KMS-11 (cell line): ENCODE measurements at regions not wholly inside any gene's neighbourhood (a gene's known extent, or its start where the extent isn't known, plus 50 kb on each side); places are given as distances from the start of the nearest gene placed in this dataset.

ENCODE experiments used
- H2AFZ ChIP-seq: fragments of 200-600 bp; sonication (generic); 2 replicates; pipeline ENCODE4 v1.6.1; 2016; ENCODE audit warnings: antibody characterized with exemption, mixed run types, low read depth
- H3K27ac ChIP-seq: fragments of 200-600 bp; sonication (generic); 2 replicates; pipeline ENCODE4 v1.6.1; 2016; ENCODE audit warnings: mild to moderate bottlenecking, mixed run types
- H3K27me3 ChIP-seq: fragments of 200-600 bp; sonication (generic); 2 replicates; pipeline ENCODE4 v1.6.1; 2017; ENCODE audit warnings: mild to moderate bottlenecking, low read depth, mixed run types, moderate library complexity; ENCODE audit not compliant: insufficient read depth
- H3K36me3 ChIP-seq: fragments of 200-600 bp; sonication (generic); 2 replicates; pipeline ENCODE4 v1.6.1; 2017; ENCODE audit warnings: mild to moderate bottlenecking, mixed run types; ENCODE audit not compliant: insufficient read depth
- H3K4me1 ChIP-seq: fragments of 200-600 bp; sonication (generic); 2 replicates; pipeline ENCODE4 v1.6.1; 2016; ENCODE audit warnings: mild to moderate bottlenecking, low read depth, mixed run types; ENCODE audit not compliant: poor library complexity, severe bottlenecking
- H3K4me2 ChIP-seq: fragments of 200-600 bp; sonication (generic); 2 replicates; pipeline ENCODE4 v1.7.0; 2016; ENCODE audit warnings: mild to moderate bottlenecking, mixed run types
- H3K4me3 ChIP-seq: fragments of 200-600 bp; sonication (generic); IDR thresholded peaks from 2 replicates; pipeline ENCODE4 v1.6.1; 2017; ENCODE audit warnings: low read depth, low read length, mixed read lengths; ENCODE audit not compliant: insufficient read depth
- H3K79me2 ChIP-seq: fragments of 200-600 bp; sonication (generic); 2 replicates; pipeline ENCODE4 v1.6.1; 2016; ENCODE audit warnings: low read depth, mixed run types; ENCODE audit not compliant: insufficient read depth
- H3K9ac ChIP-seq: fragments of 200-600 bp; sonication (generic); 2 replicates; pipeline ENCODE4 v1.6.1; 2016; ENCODE audit warnings: mild to moderate bottlenecking, mixed run types
- H4K20me1 ChIP-seq: fragments of 200-600 bp; sonication (generic); 2 replicates; pipeline ENCODE4 v1.6.1; 2016; ENCODE audit warnings: mild to moderate bottlenecking, mixed run types; ENCODE audit not compliant: insufficient read depth
- CTCF ChIP-seq: fragments of 200-600 bp; sonication (generic); conservative IDR thresholded peaks from 2 replicates; pipeline ENCODE4 v1.6.1; 2017; ENCODE audit warnings: low read depth, mild to moderate bottlenecking, antibody characterized with exemption, low read length, moderate library complexity, mixed read lengths

- Histone ChIP-seq H3K36me3 (no peaks in the 10 kb centered on the region), H3K4me2 (no peak overlapping the region), H3K4me3 (no peak overlapping the region), H3K9ac (no peak overlapping the region), H4K20me1 (no peaks in the 10 kb centered on the region), H3K4me1 (peaks cover 7% of the 10 kb centered on the region), H3K27ac (no peak overlapping the region), H2AFZ (no peak overlapping the region), H3K27me3 (no peaks in the 10 kb centered on the region), H3K79me2 (no peaks in the 10 kb centered on the region)
- no peak for TF ChIP-seq CTCF
Measured at GRCh38 chrX:43018031-43018430, 240.1 kb upstream of the PPP1R2C start.

- Histone ChIP-seq H3K27me3 (no peaks in the 10 kb centered on the region), H3K4me3 (no peak overlapping the region), H3K4me1 (peaks cover 7% of the 10 kb centered on the region), H3K79me2 (no peaks in the 10 kb centered on the region), H3K9ac (no peak overlapping the region), H3K4me2 (no peak overlapping the region), H3K27ac (no peak overlapping the region), H2AFZ (no peak overlapping the region), H3K36me3 (no peaks in the 10 kb centered on the region), H4K20me1 (no peaks in the 10 kb centered on the region)
- no peak for TF ChIP-seq CTCF
Measured at GRCh38 chrX:43019021-43019420, 241.1 kb upstream of the PPP1R2C start.

- H3K79me2 ChIP-seq: no peaks in the 10 kb centered on the region
- no peak overlapping the region for H3K27ac ChIP-seq
- H3K4me2 ChIP-seq: no peak overlapping the region
- TF ChIP-seq CTCF: no peak
- H3K36me3 ChIP-seq: no peaks in the 10 kb centered on the region
- H3K27me3 ChIP-seq: no peaks in the 10 kb centered on the region
- no peak overlapping the region for H3K9ac ChIP-seq
- no peak overlapping the region for H3K4me3 ChIP-seq
- H3K4me1 ChIP-seq: no peaks in the 10 kb centered on the region
- H4K20me1 ChIP-seq: no peaks in the 10 kb centered on the region
- H2AFZ ChIP-seq: no peak overlapping the region
Measured at GRCh38 chrX:43025806-43026315, 247.9 kb upstream of the PPP1R2C start.

DNA sequence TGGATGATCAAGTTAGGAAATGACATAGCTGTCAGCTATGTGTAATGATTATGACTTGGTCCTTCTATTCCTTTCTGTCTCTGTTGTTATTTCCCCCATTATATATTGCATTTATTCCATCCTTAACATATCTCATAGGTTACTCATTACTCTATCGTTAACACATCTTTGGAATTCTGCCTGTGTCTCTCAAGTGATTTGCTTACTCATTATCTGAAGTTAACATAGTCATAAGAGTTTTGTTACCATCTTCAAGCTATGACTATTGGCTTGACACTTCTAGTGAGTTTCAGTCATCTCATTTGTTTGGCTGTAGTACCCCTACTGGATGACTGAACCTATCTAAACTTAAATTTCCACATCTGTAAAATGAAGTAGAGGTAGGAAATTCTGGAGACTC lies 286.1 kb upstream of the PPP1R2C start:
- no peaks in the 10 kb centered on the region for H3K4me1 ChIP-seq
- H3K9ac ChIP-seq: no peak overlapping the region
- H3K79me2 ChIP-seq: no peaks in the 10 kb centered on the region
- no peaks in the 10 kb centered on the region for H3K27me3 ChIP-seq
- TF ChIP-seq CTCF: no peak
- no peak overlapping the region for H3K4me3 ChIP-seq
- H3K36me3 ChIP-seq: no peaks in the 10 kb centered on the region
- no peak overlapping the region for H3K27ac ChIP-seq
- no peak overlapping the region for H3K4me2 ChIP-seq
- no peak overlapping the region for H2AFZ ChIP-seq
- no peaks in the 10 kb centered on the region for H4K20me1 ChIP-seq
